Gastroesophageal sphincter (tissue), 3 donors: ENCODE measurements at regions not wholly inside any gene's neighbourhood (a gene's known extent, or its start where the extent isn't known, plus 50 kb on each side); places are given as distances from the start of the nearest gene placed in this dataset.

Experiments used
- CTCF ChIP-seq, 4 experiments: fragments of 200-600 bp in 2 of 4; fragments of 450-650 bp in 2 of 4; sonication (generic) in 1 of 4; IDR thresholded peaks; one replicate each; pipeline ENCODE4 v1.5.1; 2017 to 2019; ENCODE audit warnings: antibody characterized with exemption in 4 of 4, mild to moderate bottlenecking in 2 of 4, moderate library complexity in 2 of 4
- EP300 ChIP-seq: sonication (generic); formaldehyde crosslinking; IDR thresholded peaks from one replicate; pipeline ENCODE4 v1.6.1; 2017; ENCODE audit warnings: antibody characterized with exemption, mild to moderate bottlenecking
- POLR2A ChIP-seq, 2 donors: fragments of 450-650 bp; IDR thresholded peaks; one replicate each; pipeline ENCODE4 v1.6.1; 2017; ENCODE audit warnings: antibody characterized with exemption in 2 of 2, mild to moderate bottlenecking in 2 of 2, moderate library complexity in 1 of 2
- POLR2AphosphoS5 ChIP-seq: sonication (generic); formaldehyde crosslinking; IDR thresholded peaks from one replicate; pipeline ENCODE4 v1.6.1; 2017; ENCODE audit warnings: antibody characterized with exemption

DNA sequence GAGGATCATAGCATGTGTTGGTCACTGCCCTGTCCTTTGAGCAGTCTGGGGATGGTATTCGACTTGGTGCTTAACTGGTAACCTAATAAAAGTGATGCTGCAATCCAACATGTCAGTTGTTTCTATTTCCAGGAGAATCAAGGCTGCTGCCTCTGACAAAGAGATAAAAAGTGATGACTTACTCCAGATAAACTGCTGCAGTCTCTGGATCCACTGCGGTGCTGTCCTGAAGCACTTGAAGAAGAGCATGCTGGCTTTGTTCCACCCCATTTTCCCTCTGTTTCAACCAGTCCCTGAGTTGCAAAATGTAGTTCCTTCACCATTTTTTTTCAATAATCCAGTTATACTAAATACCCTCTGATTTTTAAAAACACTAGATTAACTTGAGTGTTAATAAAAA lies 403.5 kb upstream of the ANKRD30A start:
- TF ChIP-seq POLR2A (IDR thresholded peaks at IDR 0.05): no peak
- no peak for TF ChIP-seq CTCF (IDR thresholded peaks at IDR 0.05)
- TF ChIP-seq EP300: no peak
- TF ChIP-seq POLR2AphosphoS5: no peak
